Esophagus (tissue), 2 donors: ENCODE measurements at regions not wholly inside any gene's neighbourhood (a gene's known extent, or its start where the extent isn't known, plus 50 kb on each side); places are given as distances from the start of the nearest gene placed in this dataset.

Experiments used
- H3K27ac ChIP-seq, 2 donors: one replicate each; pipeline ENCODE4 v1.5.1; 2013; ENCODE audit warnings: low read depth in 2 of 2, mild to moderate bottlenecking in 2 of 2, inconsistent platforms in 1 of 2, low read length in 1 of 2, moderate library complexity in 1 of 2
- H3K27me3 ChIP-seq, 2 donors: one replicate each; pipeline ENCODE4 v1.6.1; 2013; ENCODE audit warnings: low read length in 2 of 2, control low read depth in 1 of 2, mild to moderate bottlenecking in 1 of 2; ENCODE audit not compliant: insufficient read depth in 2 of 2, control insufficient read depth in 1 of 2
- H3K36me3 ChIP-seq, 2 donors: one replicate each; pipeline ENCODE4 v1.6.1; 2013; ENCODE audit warnings: low read length in 1 of 2; ENCODE audit not compliant: control insufficient read depth in 2 of 2, insufficient read depth in 2 of 2
- H3K4me1 ChIP-seq, 2 donors: one replicate each; pipeline ENCODE4 v1.6.1; 2013; ENCODE audit warnings: low read length in 1 of 2; ENCODE audit not compliant: control insufficient read depth in 2 of 2, insufficient read depth in 2 of 2
- H3K4me3 ChIP-seq, 2 donors: one replicate each; pipeline ENCODE4 v1.5.1; 2013; ENCODE audit warnings: low read length in 2 of 2, mild to moderate bottlenecking in 2 of 2, low read depth in 1 of 2, moderate library complexity in 1 of 2
- H3K9me3 ChIP-seq, 2 donors: one replicate each; pipeline ENCODE4 v1.6.1; 2013; ENCODE audit warnings: mild to moderate bottlenecking in 2 of 2, low read depth in 1 of 2, low read length in 1 of 2, moderate library complexity in 1 of 2; ENCODE audit not compliant: control insufficient read depth in 2 of 2, insufficient read depth in 1 of 2
- WGBS, 2 donors: extraction: QIAGEN DNeasy Blood & Tissue Kit; methylation state at CpG; one replicate each; pipeline ENCODE4 v1.1.7; 2013; 5-methylcytosine and 5-hydroxymethylcytosine counted together
- donor health status: healthy with polysubstance abuse.
- donor health status: Bipolar disorder and iron deficiency.

DNA sequence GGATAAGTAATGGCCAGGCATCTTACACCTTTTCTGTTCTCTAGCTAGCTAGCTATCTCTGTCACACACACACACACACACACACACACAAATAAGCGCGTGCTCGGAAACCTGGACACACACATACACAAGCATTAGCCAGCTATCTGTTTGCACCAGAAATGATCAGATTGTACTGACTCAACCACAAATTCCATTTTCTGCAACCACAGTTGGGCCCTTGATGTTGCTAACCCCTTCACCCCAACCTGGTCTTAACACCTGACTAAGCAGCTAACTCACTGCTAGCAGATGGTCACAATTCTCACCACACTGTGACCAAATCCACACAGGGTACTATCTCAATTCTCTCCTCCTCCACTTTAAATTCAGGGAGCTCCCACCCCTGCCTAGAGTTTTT, 183.0 kb upstream of the THBS1 start:
- Histone ChIP-seq H3K4me3 (no peak overlapping the region), H3K27me3 (no peaks in the 10 kb centered on the region)
- WGBS, 2 donors, result 97 to 99% methylated on average over 3 of the region's 3 CpGs

GRCh38 chr15:39399600-39399999, 181.3 kb upstream of the THBS1 start:
- WGBS, 2 donors, result 98% methylated on average over 2 of the region's 2 CpGs
- Histone ChIP-seq H3K4me1 (peaks cover 0 to 2% of the 10 kb centered on the region in 2 donors), H3K4me3 (no peak overlapping the region), H3K9me3 (no peaks in the 10 kb centered on the region), H3K27me3 (no peaks in the 10 kb centered on the region), H3K27ac (no peak overlapping the region), H3K36me3 (no peaks in the 10 kb centered on the region)

More for the DNA sequence above, 183.0 kb upstream of the THBS1 start:
- Histone ChIP-seq H3K36me3 (no peaks in the 10 kb centered on the region), H3K9me3 (no peaks in the 10 kb centered on the region), H3K27ac (no peak overlapping the region), H3K4me1 (no peaks in the 10 kb centered on the region)

- Histone ChIP-seq H3K27me3 (no peaks in the 10 kb centered on the region), H3K36me3 (no peaks in the 10 kb centered on the region), H3K27ac (no peak overlapping the region), H3K4me1 (peaks cover 0 to 2% of the 10 kb centered on the region in 2 donors), H3K4me3 (no peak overlapping the region), H3K9me3 (no peaks in the 10 kb centered on the region)
- 96 to 100% methylated on average over 1 of the region's 1 CpG for WGBS, 2 donors
Observed at GRCh38 chr15:39400002-39400401, 180.9 kb upstream of the THBS1 start.

- no peak overlapping the region for H3K4me3 ChIP-seq
- no peaks in the 10 kb centered on the region for H3K36me3 ChIP-seq
- H3K27ac ChIP-seq, result no peak overlapping the region
- no peaks in the 10 kb centered on the region for H3K9me3 ChIP-seq
- 90 to 92% methylated on average over 7 of the region's 7 CpGs for WGBS, 2 donors
- peaks cover 0 to 2% of the 10 kb centered on the region in 2 donors for H3K4me1 ChIP-seq
- H3K27me3 ChIP-seq, result no peaks in the 10 kb centered on the region
Observed at GRCh38 chr15:39400821-39401550, 179.9 kb upstream of the THBS1 start.

- H3K27me3 ChIP-seq, result no peaks in the 10 kb centered on the region
- 36 to 37% methylated on average over 3 of the region's 3 CpGs for WGBS, 2 donors
Observed at GRCh38 chr15:39403640-39404117, 177.2 kb upstream of the THBS1 start.

DNA sequence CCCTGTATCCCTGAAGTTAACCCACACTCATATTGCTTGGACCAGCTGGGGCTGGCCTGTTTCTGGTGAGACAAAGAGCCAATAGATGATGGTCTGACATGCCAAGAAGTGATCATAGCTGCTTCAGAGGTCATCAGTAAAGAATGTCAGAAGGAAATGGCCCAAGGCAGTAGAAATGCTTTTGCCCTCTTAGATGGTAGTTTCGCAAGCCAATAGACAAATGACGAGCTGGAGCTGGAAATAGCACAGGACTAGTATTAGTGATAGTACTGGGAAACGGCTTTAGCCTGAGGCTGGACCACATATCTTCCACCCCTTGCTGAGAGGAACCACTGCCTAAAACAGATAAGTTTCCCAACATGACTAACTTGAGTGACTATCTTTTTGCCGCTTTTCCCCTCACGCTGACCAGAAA, 176.1 kb upstream of the THBS1 start:
- Histone ChIP-seq H3K4me3 (no peak overlapping the region), H3K36me3 (no peaks in the 10 kb centered on the region), H3K27ac (no peak overlapping the region), H3K9me3 (no peaks in the 10 kb centered on the region), H3K4me1 (peaks cover 0 to 2% of the 10 kb centered on the region in 2 donors), H3K27me3 (no peaks in the 10 kb centered on the region)
- WGBS, 2 donors, result 51 to 54% methylated on average over 5 of the region's 5 CpGs

More at GRCh38 chr15:39403640-39404117, 177.2 kb upstream of the THBS1 start:
- H3K4me3 ChIP-seq, result no peak overlapping the region
- H3K27ac ChIP-seq, result no peak overlapping the region
- H3K9me3 ChIP-seq, result no peaks in the 10 kb centered on the region
- peaks cover 0 to 2% of the 10 kb centered on the region in 2 donors for H3K4me1 ChIP-seq
- no peaks in the 10 kb centered on the region for H3K36me3 ChIP-seq

GRCh38 chr15:39406485-39406884, 174.4 kb upstream of the THBS1 start:
- Histone ChIP-seq H3K9me3 (no peaks in the 10 kb centered on the region), H3K36me3 (no peaks in the 10 kb centered on the region), H3K4me3 (no peak overlapping the region), H3K4me1 (peaks cover 0 to 2% of the 10 kb centered on the region in 2 donors), H3K27me3 (no peaks in the 10 kb centered on the region), H3K27ac (no peak overlapping the region)
- WGBS, 2 donors, result 87 to 90% methylated on average over 6 of the region's 6 CpGs

DNA sequence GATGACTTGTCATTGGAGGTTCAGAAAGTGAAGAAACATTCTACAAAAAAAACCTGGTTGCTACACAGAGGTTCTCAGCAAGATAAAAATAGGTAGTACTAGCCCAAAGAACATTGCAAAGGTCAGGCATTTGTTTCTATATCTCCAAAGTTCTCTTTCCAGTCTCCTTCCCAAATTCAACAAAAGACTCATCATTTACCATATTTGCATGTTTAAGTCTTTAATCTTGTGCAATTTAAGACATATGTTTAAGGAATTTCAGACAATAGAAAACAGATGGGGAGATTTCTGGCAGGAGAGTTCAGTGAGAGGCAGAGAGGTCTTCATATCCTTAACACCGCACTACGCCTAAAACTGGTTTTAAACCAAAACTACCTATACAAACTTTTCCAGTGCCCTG, 173.8 kb upstream of the THBS1 start:
- peaks cover 0 to 2% of the 10 kb centered on the region in 2 donors for H3K4me1 ChIP-seq
- H3K9me3 ChIP-seq, result no peaks in the 10 kb centered on the region
- H3K27ac ChIP-seq, result no peak overlapping the region
- 87 to 98% methylated on average over 2 of the region's 2 CpGs for WGBS, 2 donors
- no peaks in the 10 kb centered on the region for H3K36me3 ChIP-seq
- H3K27me3 ChIP-seq, result no peaks in the 10 kb centered on the region
- H3K4me3 ChIP-seq, result no peak overlapping the region

GRCh38 chr15:39409876-39410530, 170.9 kb upstream of the THBS1 start:
- no peaks in the 10 kb centered on the region for H3K36me3 ChIP-seq
- 89 to 94% methylated on average over 2 of the region's 2 CpGs for WGBS, 2 donors
- H3K27ac ChIP-seq, result no peak overlapping the region
- H3K9me3 ChIP-seq, result no peaks in the 10 kb centered on the region
- H3K4me3 ChIP-seq, result no peak overlapping the region
- no peaks in the 10 kb centered on the region for H3K27me3 ChIP-seq
- peaks cover 0 to 2% of the 10 kb centered on the region in 2 donors for H3K4me1 ChIP-seq
